Kidney epithelial cell (primary cell): ENCODE measurements at regions not wholly inside any gene's neighbourhood (a gene's known extent, or its start where the extent isn't known, plus 50 kb on each side); places are given as distances from the start of the nearest gene placed in this dataset.

Experiments
- DNase-seq: peaks from one replicate; pipeline ENCODE4 v3.0.0-alpha.2; 2010; ENCODE audit warnings: low read depth
- H3K27me3 ChIP-seq: 2 replicates; pipeline ENCODE4 v1.6.0; 2011; ENCODE audit warnings: low read length; ENCODE audit not compliant: control insufficient read depth, insufficient read depth
- H3K36me3 ChIP-seq: 2 replicates; pipeline ENCODE4 v1.5.1; 2011; ENCODE audit warnings: low read length; ENCODE audit not compliant: control insufficient read depth, insufficient read depth
- H3K4me3 ChIP-seq: 2 replicates; pipeline ENCODE4 v1.5.1; 2011; ENCODE audit warnings: low read depth, mild to moderate bottlenecking, control low read depth, low read length
- CTCF ChIP-seq: IDR thresholded peaks from 2 replicates; pipeline ENCODE4 v1.5.1; 2011; ENCODE audit warnings: mild to moderate bottlenecking, moderate library complexity, low read length, control low read depth, inconsistent platforms; ENCODE audit not compliant: insufficient read depth, poor library complexity, severe bottlenecking

- H3K4me3 ChIP-seq: no peak overlapping the region
- no peak for TF ChIP-seq CTCF
- no peak for DNase-seq
- H3K27me3 ChIP-seq: no peaks in the 10 kb centered on the region
- no peaks in the 10 kb centered on the region for H3K36me3 ChIP-seq
Observed at GRCh38 chr5:24904981-24905517, 260.3 kb upstream of the CDH10 start.

- no peak for TF ChIP-seq CTCF
- H3K36me3 ChIP-seq: no peaks in the 10 kb centered on the region
- no peak overlapping the region for H3K4me3 ChIP-seq
- no peaks in the 10 kb centered on the region for H3K27me3 ChIP-seq
- no peak for DNase-seq
Observed at GRCh38 chr5:24899180-24899579, 254.4 kb upstream of the CDH10 start.

- Histone ChIP-seq H3K4me3 (no peak overlapping the region), H3K36me3 (no peaks in the 10 kb centered on the region), H3K27me3 (no peaks in the 10 kb centered on the region)
- no peak for TF ChIP-seq CTCF
- no peak for DNase-seq
Observed at GRCh38 chr5:24864244-24864643, 219.5 kb upstream of the CDH10 start.

- no peak overlapping the region for H3K4me3 ChIP-seq
- no peak for DNase-seq
- no peaks in the 10 kb centered on the region for H3K27me3 ChIP-seq
- no peak for TF ChIP-seq CTCF
- no peaks in the 10 kb centered on the region for H3K36me3 ChIP-seq
Observed at GRCh38 chr5:24862117-24862516, 217.3 kb upstream of the CDH10 start.

- Histone ChIP-seq H3K4me3 (no peak overlapping the region), H3K27me3 (no peaks in the 10 kb centered on the region), H3K36me3 (no peaks in the 10 kb centered on the region)
- no peak for DNase-seq
- TF ChIP-seq CTCF: no peak
Observed at GRCh38 chr5:24855485-24855884, 210.7 kb upstream of the CDH10 start.

- DNase-seq: no peak
Observed at GRCh38 chr5:24854850-24855249, 210.1 kb upstream of the CDH10 start.

More at GRCh38 chr5:24854850-24855249, 210.1 kb upstream of the CDH10 start:
- no peak for TF ChIP-seq CTCF
- H3K27me3 ChIP-seq: no peaks in the 10 kb centered on the region
- H3K4me3 ChIP-seq: no peak overlapping the region
- H3K36me3 ChIP-seq: no peaks in the 10 kb centered on the region
